Right cardiac atrium (tissue), 5 donors: ENCODE measurements at regions not wholly inside any gene's neighbourhood (a gene's known extent, or its start where the extent isn't known, plus 50 kb on each side); places are given as distances from the start of the nearest gene placed in this dataset.

Source experiments
- ATAC-seq, 2 donors: fragments of 200-7000 bp; cut with Tn5 transposase; one replicate each; pipeline versions ENCODE4 v1.8.0 to v1.9.1; 2020; ENCODE audit warnings: moderate library complexity in 2 of 2, mild to moderate bottlenecking in 1 of 2
- DNase-seq, 3 donors: peaks; one replicate each; pipeline ENCODE4 v3.0.0-alpha.2; 2020
- H3K27ac ChIP-seq: one replicate; pipeline ENCODE4 v1.5.1; 2013; ENCODE audit warnings: mild to moderate bottlenecking, low read length, control low read depth, moderate library complexity
- H3K27me3 ChIP-seq: one replicate; pipeline ENCODE4 v1.6.1; 2013; ENCODE audit not compliant: control insufficient read depth, insufficient read depth
- H3K4me1 ChIP-seq: one replicate; pipeline ENCODE4 v1.6.1; 2013; ENCODE audit warnings: low read length; ENCODE audit not compliant: control insufficient read depth, insufficient read depth
- H3K4me3 ChIP-seq: one replicate; pipeline ENCODE4 v1.5.1; 2013; ENCODE audit warnings: low read length, control low read depth
- H3K9me3 ChIP-seq: one replicate; pipeline ENCODE4 v1.6.1; 2013; ENCODE audit warnings: low read length; ENCODE audit not compliant: control insufficient read depth
- WGBS: extraction: QIAGEN DNeasy Blood & Tissue Kit; methylation state at CpG from one replicate; pipeline ENCODE4 v1.1.7; 2013; 5-methylcytosine and 5-hydroxymethylcytosine counted together
- intact Hi-C, 4 donors: fragments of 100-400 bp; cut with DNase I; formaldehyde crosslinking; loops; one replicate each; pipeline versions ENCODE4 v1.11.0 to v1.14.0; 2022 to 2023
- donor health status: healthy with polysubstance abuse.
- donor health status: DM: no; HTN: yes; CAD: no.
- donor health status: DM: no; HTN: no; CAD: no.
- donor health status: DM: no; HTN: yes; CAD: no; lungs with severe emphysema.
- donor health status: DM: yes; HTN: yes; CAD: no.

GRCh38 chr15:53247041-53247708 is 457.0 kb upstream of the ONECUT1 start:
- 29% methylated on average over 2 of the region's 2 CpGs for WGBS
- ATAC-seq (no peak), DNase-seq (no peak)
- Histone ChIP-seq H3K27ac (no peak overlapping the region), H3K9me3 (no peaks in the 10 kb centered on the region), H3K4me3 (no peak overlapping the region), H3K27me3 (no peaks in the 10 kb centered on the region), H3K4me1 (no peaks in the 10 kb centered on the region)
- intact Hi-C loops: no loop called here

GRCh38 chr15:53246404-53246803 is 456.3 kb upstream of the ONECUT1 start:
- Histone ChIP-seq H3K4me3 (no peak overlapping the region), H3K4me1 (no peaks in the 10 kb centered on the region), H3K27me3 (no peaks in the 10 kb centered on the region), H3K27ac (no peak overlapping the region), H3K9me3 (no peaks in the 10 kb centered on the region)
- intact Hi-C loops: no loop called here
- 77% methylated on average over 1 of the region's 1 CpG for WGBS
- ATAC-seq (no peak), DNase-seq (no peak)

- ATAC-seq (no peak), DNase-seq (no peak)
- Histone ChIP-seq H3K27ac (no peak overlapping the region), H3K9me3 (no peaks in the 10 kb centered on the region), H3K27me3 (no peaks in the 10 kb centered on the region), H3K4me1 (no peaks in the 10 kb centered on the region), H3K4me3 (no peak overlapping the region)
- intact Hi-C loops: no loop called here
- WGBS: 32% methylated on average over 2 of the region's 2 CpGs
These were observed 443.7 kb upstream of the ONECUT1 start for GRCh38 chr15:53233801-53234200.

GRCh38 chr15:53230473-53230872 is 440.3 kb upstream of the ONECUT1 start:
- WGBS: 68% methylated on average over 1 of the region's 1 CpG
- H3K4me1 ChIP-seq: no peaks in the 10 kb centered on the region
- intact Hi-C loops: no loop called here
- DNase-seq: no peak
- H3K4me3 ChIP-seq: no peak overlapping the region
- H3K9me3 ChIP-seq: no peaks in the 10 kb centered on the region
- H3K27ac ChIP-seq: no peak overlapping the region
- ATAC-seq: no peak
- H3K27me3 ChIP-seq: no peaks in the 10 kb centered on the region

GRCh38 chr15:53226559-53226958 is 436.4 kb upstream of the ONECUT1 start:
- intact Hi-C loops: no loop called here
- DNase-seq: no peak
- Histone ChIP-seq H3K4me3 (no peak overlapping the region), H3K27ac (no peak overlapping the region), H3K27me3 (no peaks in the 10 kb centered on the region), H3K4me1 (no peaks in the 10 kb centered on the region), H3K9me3 (no peaks in the 10 kb centered on the region)
- ATAC-seq: no peak
- 63% methylated on average over 2 of the region's 2 CpGs for WGBS

- ATAC-seq: no peak
- 75% methylated on average over 3 of the region's 3 CpGs for WGBS
- Histone ChIP-seq H3K9me3 (no peaks in the 10 kb centered on the region), H3K27me3 (no peaks in the 10 kb centered on the region), H3K27ac (no peak overlapping the region), H3K4me3 (no peak overlapping the region), H3K4me1 (no peaks in the 10 kb centered on the region)
- intact Hi-C loops: no loop called here
- no peak for DNase-seq
These were observed 435.6 kb upstream of the ONECUT1 start for GRCh38 chr15:53225781-53226180.

GRCh38 chr15:53224371-53224770 is 434.2 kb upstream of the ONECUT1 start:
- Histone ChIP-seq H3K4me3 (no peak overlapping the region), H3K27me3 (no peaks in the 10 kb centered on the region), H3K4me1 (no peaks in the 10 kb centered on the region), H3K27ac (no peak overlapping the region), H3K9me3 (no peaks in the 10 kb centered on the region)
- no peak for ATAC-seq
- DNase-seq: no peak
- intact Hi-C loops: no loop called here

GRCh38 chr15:53223815-53224214 is 433.7 kb upstream of the ONECUT1 start:
- Histone ChIP-seq H3K4me3 (no peak overlapping the region), H3K27ac (no peak overlapping the region), H3K27me3 (no peaks in the 10 kb centered on the region), H3K9me3 (no peaks in the 10 kb centered on the region), H3K4me1 (no peaks in the 10 kb centered on the region)
- 88% methylated on average over 1 of the region's 1 CpG for WGBS
- DNase-seq (no peak), ATAC-seq (no peak)
- intact Hi-C loops: no loop called here

- H3K9me3 ChIP-seq: no peaks in the 10 kb centered on the region
- no peak for DNase-seq
- WGBS: 68% methylated on average over 7 of the region's 7 CpGs
- no peak for ATAC-seq
- intact Hi-C loops: no loop called here
- no peak overlapping the region for H3K4me3 ChIP-seq
- no peaks in the 10 kb centered on the region for H3K27me3 ChIP-seq
- H3K4me1 ChIP-seq: no peaks in the 10 kb centered on the region
- no peak overlapping the region for H3K27ac ChIP-seq
These were observed 428.8 kb upstream of the ONECUT1 start for GRCh38 chr15:53218666-53219580.

- no peak for ATAC-seq
- no peaks in the 10 kb centered on the region for H3K9me3 ChIP-seq
- H3K27me3 ChIP-seq: no peaks in the 10 kb centered on the region
- no peaks in the 10 kb centered on the region for H3K4me1 ChIP-seq
- intact Hi-C loops: no loop called here
- no peak overlapping the region for H3K27ac ChIP-seq
- 64% methylated on average over 3 of the region's 3 CpGs for WGBS
- DNase-seq: no peak
- H3K4me3 ChIP-seq: no peak overlapping the region
These were observed 425.9 kb upstream of the ONECUT1 start for GRCh38 chr15:53216036-53216435.

- intact Hi-C loops: no loop called here
- H3K4me1 ChIP-seq: no peaks in the 10 kb centered on the region
- H3K4me3 ChIP-seq: no peak overlapping the region
- DNase-seq: no peak
- H3K27me3 ChIP-seq: no peaks in the 10 kb centered on the region
- ATAC-seq: no peak
- no peak overlapping the region for H3K27ac ChIP-seq
- no peaks in the 10 kb centered on the region for H3K9me3 ChIP-seq
These were observed 423.2 kb upstream of the ONECUT1 start for GRCh38 chr15:53213336-53213735.
